NCI-H69 (cell line): ENCODE measurements at regions not wholly inside any gene's neighbourhood (a gene's known extent, or its start where the extent isn't known, plus 50 kb on each side); places are given as distances from the start of the nearest gene placed in this dataset.
A peak's percentile ranks its signal among the peaks of the same experiment; 100 is the strongest.

Experiments
- DNase-seq: peaks from one replicate; lab custom pipeline; 2025; lab: John Stamatoyannopoulos, UW

GRCh38 chr4:179417357-179417756 is 1975.1 kb upstream of the AGA start:
- DNase-seq = no peak

- DNase-seq = peak; percentile 60
These were observed 1995.7 kb upstream of the AGA start for GRCh38 chr4:179437962-179438361.

DNA sequence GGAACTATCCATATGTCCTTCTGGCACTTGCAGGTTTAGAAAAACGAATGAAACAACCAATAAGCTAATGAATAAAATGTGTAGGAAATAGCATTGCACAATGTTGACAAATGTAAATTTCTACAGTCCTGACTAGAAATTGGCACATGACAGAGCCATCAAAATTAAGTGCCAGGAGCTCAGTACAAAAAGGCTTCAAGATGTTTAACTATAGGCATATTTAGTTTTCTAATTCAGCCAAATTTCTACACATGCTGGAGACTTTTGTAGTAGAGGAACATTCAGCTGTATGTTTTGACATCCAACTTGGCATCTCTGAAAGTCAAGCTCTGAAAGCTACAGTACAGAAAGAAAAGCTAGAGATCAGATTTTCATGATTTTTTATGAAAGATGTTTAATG is 1999.4 kb upstream of the AGA start:
- DNase-seq = no peak

GRCh38 chr4:179447308-179447707 is 2005.1 kb upstream of the AGA start:
- DNase-seq = no peak

GRCh38 chr4:179465131-179465797 is 2023.0 kb upstream of the AGA start:
- no peak for DNase-seq

GRCh38 chr4:179467878-179468277 is 2025.6 kb upstream of the AGA start:
- no peak for DNase-seq

DNA sequence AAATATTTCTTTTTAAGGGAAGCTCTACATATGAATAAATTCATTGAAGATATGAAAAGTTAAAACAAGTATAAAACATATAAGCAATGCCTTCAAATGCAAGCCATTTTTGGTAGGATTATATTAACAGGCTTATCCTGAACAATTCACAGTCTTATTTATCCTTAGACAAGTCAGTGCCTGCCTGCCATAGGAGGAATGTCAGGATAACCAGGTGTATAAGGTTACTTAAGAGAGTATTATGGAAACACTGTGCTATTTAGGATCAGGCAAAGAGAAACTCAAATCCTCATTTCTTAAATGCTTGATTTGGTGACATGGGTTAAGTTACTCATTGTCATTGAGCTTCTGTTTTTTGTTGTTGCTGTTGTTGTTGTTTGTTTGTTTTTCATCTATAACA is 2029.9 kb upstream of the AGA start:
- DNase-seq = peak; percentile 5

- no peak for DNase-seq
These were observed 2036.4 kb upstream of the AGA start for GRCh38 chr4:179478608-179479007.

- DNase-seq = no peak
These were observed 2043.5 kb upstream of the AGA start for GRCh38 chr4:179485781-179486180.

DNA sequence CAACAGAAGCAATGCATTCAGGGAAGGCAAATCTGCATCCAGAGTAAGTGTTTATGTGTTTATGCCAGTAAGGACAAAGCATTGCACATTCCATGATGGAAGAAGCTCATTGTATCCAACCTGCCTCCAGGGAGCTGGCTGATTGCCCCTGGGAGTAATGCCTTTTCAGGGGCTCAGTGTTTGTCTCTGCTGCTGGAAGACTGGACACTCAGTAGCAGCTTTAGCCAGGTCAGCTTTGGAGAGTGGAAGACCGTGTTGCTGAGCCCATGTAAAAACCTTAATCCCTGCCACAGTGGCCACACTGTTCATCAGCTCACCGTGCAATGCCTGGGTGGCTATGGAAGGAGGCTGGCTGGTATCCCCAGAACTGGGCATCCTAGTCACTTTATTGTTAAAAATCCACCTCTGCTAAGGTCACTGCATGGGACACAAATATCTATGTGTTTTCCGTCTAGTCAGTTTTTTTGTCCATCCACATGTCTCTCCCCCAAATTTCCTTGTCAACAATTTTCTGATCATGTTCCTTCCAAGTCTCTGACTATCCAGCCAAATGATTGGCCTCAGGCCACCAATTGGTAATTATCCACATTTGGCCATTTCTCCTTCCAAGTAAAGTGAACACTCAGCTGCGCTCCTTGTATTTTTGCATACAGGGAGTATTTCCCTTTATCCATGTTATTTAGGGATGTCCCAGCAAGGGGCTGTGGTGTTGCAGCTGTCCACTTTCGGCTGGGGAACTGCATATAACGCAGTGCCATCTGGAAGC is 2044.5 kb upstream of the AGA start:
- DNase-seq = peak; percentile 66

- no peak for DNase-seq
These were observed 2050.2 kb upstream of the AGA start for GRCh38 chr4:179492260-179493080.

DNA sequence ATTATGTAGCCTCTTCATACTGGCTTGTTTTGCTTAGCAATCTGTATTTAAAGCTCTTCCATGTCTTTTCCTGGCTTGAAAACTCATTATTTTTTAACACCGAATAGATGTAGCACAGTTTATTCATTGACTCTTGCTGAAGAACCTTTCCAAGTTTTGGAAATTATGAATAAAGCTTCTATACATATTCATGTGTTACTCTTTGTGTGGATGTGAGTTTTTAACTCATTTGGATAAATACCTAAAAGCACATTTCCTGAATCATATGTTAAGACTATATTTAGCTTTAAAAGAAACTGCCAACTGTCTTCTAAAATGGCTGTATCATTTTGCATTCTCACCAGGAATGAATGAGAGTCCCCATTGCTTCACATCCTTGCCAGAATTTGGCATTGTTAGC is 2061.7 kb upstream of the AGA start:
- no peak for DNase-seq

- no peak for DNase-seq
These were observed 2067.3 kb upstream of the AGA start for GRCh38 chr4:179509489-179509888.

DNA sequence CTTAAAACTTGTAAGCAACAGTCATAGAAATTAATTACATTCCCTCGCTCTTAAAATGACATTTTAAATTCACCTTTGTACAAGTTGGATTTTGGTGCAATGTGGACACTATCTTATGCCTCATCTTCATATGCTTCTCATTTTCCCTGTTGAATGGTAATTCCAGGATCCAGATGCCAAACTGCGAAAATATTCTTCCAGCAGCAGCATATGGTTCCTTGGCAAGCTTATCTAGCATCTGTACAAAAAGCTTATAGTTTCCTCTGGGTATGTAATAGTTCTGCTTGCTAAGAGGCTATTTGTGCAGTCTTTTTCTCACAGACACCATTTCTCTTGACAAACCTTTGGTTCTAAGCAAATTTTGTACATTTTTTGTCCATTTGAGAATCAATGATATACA is 2079.7 kb upstream of the AGA start:
- no peak for DNase-seq

DNA sequence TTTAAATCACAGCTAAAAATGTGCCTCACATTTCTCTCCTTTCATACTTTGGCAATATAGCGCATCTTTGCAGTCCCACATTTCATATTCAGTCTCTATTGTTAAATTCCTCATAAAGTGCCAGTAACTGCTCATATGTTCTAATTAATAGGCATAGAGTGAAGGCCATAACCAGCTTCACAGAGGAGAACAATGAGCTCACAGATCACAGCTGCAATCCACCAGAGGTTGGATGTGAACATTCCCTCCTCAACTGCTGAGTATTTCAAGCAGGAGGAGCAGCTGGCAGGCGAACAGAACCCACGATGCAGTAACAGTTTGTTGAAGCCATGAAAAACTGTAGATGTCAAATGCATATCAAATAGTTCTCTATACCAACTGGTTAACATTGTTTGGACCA is 2088.7 kb upstream of the AGA start:
- DNase-seq = no peak

DNA sequence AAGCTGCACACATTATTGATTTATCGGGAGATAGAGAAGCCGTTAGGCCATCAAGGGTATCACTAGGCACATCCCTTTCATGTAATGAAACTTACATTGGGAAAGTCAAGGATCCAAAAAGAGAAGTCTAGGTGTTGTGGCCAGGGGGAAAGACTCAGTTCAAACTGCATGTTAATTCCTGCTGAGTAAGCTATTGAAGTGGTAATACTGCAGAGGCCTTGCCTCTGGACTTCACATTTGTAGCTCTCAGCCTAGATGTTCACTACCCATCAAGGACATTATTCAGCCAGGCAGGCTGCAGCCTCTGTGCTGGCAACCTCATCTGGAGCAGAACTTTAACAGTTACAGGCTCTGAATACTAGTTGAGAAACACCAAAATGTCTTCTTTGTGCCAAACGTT is 2094.5 kb upstream of the AGA start:
- no peak for DNase-seq

GRCh38 chr4:179539641-179540040 is 2097.4 kb upstream of the AGA start:
- DNase-seq = no peak

DNA sequence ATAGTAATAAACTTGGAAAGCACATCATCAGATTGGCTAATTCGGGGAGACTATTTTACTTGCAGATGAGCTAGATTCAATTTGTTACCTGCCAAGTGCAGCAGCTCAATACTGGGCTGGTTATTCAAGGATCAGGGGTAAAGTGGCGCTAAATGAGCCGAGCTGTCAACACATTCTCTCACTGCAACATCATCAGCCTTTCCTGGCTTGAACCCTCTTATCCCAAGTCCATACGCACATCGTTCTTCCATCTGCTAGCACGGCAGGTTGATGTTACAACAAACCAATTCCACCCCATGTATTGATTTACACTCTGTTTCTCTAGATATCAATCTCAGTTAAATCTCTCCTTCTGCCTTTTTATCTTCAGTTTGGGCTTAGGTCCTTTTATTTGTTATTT is 2101.5 kb upstream of the AGA start:
- no peak for DNase-seq

GRCh38 chr4:179544496-179544895 is 2102.3 kb upstream of the AGA start:
- DNase-seq = no peak

DNA sequence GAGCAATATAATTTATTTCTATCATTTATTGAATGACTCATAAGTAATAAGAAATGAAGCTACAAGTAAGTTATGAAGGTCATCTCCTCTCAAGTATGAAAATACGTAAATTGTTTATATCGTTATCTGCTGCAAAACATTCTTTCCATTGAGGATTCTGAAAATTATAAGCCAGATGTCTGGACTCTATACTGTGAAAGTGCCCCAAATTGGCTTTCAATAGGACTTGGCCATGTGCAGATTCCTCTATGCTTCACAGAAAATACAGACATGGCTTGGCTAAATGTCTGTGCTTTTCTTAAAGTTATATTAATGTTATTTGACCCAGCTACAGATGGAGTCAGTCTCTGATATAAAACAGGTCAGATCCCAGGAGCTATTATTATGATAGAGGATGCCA is 2109.9 kb upstream of the AGA start:
- no peak for DNase-seq

DNA sequence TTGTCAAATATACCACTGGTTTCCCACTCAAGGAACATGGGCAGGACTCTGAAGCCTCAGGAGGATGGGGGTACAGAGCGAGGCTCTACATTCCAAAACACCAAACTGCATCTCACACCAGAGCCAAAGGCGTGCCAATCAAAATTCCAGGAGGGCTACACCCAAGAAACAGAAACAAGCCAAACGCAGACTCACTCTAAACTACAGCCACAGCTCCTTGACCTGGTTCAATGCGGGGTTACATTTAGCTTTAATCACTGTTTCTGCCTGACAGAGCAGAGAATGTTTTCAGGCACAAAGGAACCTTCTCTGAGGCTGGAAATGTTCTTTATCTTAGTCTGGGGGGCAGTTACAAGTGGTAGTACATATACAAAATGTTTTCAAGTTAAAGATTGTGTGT is 2121.5 kb upstream of the AGA start:
- no peak for DNase-seq

DNA sequence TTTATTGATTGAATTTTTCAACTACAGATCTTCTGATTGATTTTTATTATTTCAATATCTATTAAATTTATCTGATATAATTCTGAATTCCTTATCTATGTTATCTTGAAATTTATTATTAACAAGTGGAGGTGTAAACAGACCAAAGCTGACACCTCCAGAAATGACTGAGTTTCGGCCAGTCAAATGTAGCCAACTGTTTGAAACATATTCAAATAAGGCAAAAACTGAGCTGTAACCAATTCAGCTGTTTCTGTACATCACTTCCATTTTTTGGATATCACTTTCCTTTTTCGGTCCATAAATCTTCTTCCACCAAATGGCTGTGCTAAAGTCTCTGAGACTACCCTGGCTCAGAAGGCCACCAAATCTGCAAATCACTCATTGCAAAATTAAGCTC is 2127.3 kb upstream of the AGA start:
- DNase-seq = no peak
